Stimulated activated CD4-positive, alpha-beta T cell treated with anti-CD3 and anti-CD28 coated beads, Interleukin-4, amount 100 ng/mL, for 4 hours (primary cell): ENCODE measurements at regions not wholly inside any gene's neighbourhood (a gene's known extent, or its start where the extent isn't known, plus 50 kb on each side); places are given as distances from the start of the nearest gene placed in this dataset.

Experiments used
- DNase-seq, 2 experiments: peaks; one replicate each; pipeline ENCODE4 v3.0.0-alpha.2; 2020

- no peak for DNase-seq
Measured at GRCh38 chr5:7018601-7019000, 305.4 kb downstream of the TENT4A start.

GRCh38 chr5:7036192-7036835 is 323.1 kb downstream of the TENT4A start:
- DNase-seq, result no peak

GRCh38 chr5:7039074-7039473 is 325.8 kb downstream of the TENT4A start:
- DNase-seq, result no peak

GRCh38 chr5:7040111-7040510 is 326.9 kb downstream of the TENT4A start:
- no peak for DNase-seq

- no peak for DNase-seq
Measured at GRCh38 chr5:7043797-7044196, 330.6 kb downstream of the TENT4A start.

GRCh38 chr5:7047511-7048261 is 334.5 kb downstream of the TENT4A start:
- no peak for DNase-seq

- DNase-seq, result no peak
Measured at GRCh38 chr5:7050986-7051385, 337.8 kb downstream of the TENT4A start.

GRCh38 chr5:7053125-7053524 is 339.9 kb downstream of the TENT4A start:
- no peak for DNase-seq

- no peak for DNase-seq
Measured at GRCh38 chr5:7053528-7054209, 340.4 kb downstream of the TENT4A start.

- no peak for DNase-seq
Measured at GRCh38 chr5:7066471-7067235, 329.3 kb upstream of the ADCY2 start.

GRCh38 chr5:7068156-7068555 is 327.8 kb upstream of the ADCY2 start:
- DNase-seq, result no peak

- no peak for DNase-seq
Measured at GRCh38 chr5:7068899-7069298, 327.0 kb upstream of the ADCY2 start.

GRCh38 chr5:7072188-7072587 is 323.8 kb upstream of the ADCY2 start:
- no peak for DNase-seq

- no peak for DNase-seq
Measured at GRCh38 chr5:7073666-7074065, 322.3 kb upstream of the ADCY2 start.

GRCh38 chr5:7074176-7074575 is 321.8 kb upstream of the ADCY2 start:
- DNase-seq, result no peak

GRCh38 chr5:7075470-7075869 is 320.5 kb upstream of the ADCY2 start:
- no peak for DNase-seq

GRCh38 chr5:7078101-7078500 is 317.8 kb upstream of the ADCY2 start:
- DNase-seq, result no peak

- DNase-seq, result no peak
Measured at GRCh38 chr5:7078901-7079300, 317.0 kb upstream of the ADCY2 start.

- no peak for DNase-seq
Measured at GRCh38 chr5:7080501-7080900, 315.4 kb upstream of the ADCY2 start.

GRCh38 chr5:7087719-7088297 is 308.1 kb upstream of the ADCY2 start:
- no peak for DNase-seq

- no peak for DNase-seq
Measured at GRCh38 chr5:7088849-7089248, 307.1 kb upstream of the ADCY2 start.

- no peak for DNase-seq
Measured at GRCh38 chr5:7094626-7095025, 301.3 kb upstream of the ADCY2 start.

GRCh38 chr5:7096294-7096693 is 299.6 kb upstream of the ADCY2 start:
- no peak for DNase-seq
